ENCODE measurements at regions not wholly inside any gene's neighbourhood (a gene's known extent, or its start where the extent isn't known, plus 50 kb on each side); places are given as distances from the start of the nearest gene placed in this dataset.

DNA sequence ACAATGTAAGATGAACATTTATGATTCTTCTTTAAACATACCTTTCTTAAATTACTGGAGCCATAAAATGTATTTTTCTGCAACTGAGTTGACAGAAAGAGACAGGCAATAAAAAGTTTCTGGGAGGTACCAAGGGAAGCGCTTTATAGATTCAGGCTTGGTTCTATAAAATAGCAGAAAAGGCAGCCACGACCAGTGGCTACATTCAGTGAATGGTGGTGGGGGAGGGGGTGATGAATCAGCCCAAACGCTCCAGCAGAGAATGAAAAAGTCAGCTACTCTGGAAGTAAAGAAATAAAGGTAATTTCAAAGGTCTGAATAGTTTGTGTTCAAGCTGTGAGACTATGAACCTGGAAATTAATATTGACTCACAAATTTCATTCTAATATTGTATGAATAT lies 456.1 kb downstream of the KCTD8 start:
- Histone ChIP-seq H3K4me3 (no peak overlapping the region), H3K4me2 (no peak overlapping the region), H2AFZ (no peak overlapping the region), H3K27ac (no peak overlapping the region), H4K20me1 (ENCODE audit: insufficient read depth, poor library complexity, severe bottlenecking) (no peaks in the 10 kb centered on the region), H3K9me3 (ENCODE audit: low read depth) (no peaks in the 10 kb centered on the region), H3K79me2 (no peaks in the 10 kb centered on the region), H3K36me3 (replicated peaks; ENCODE audit: insufficient read depth, low read depth) (no peaks in the 10 kb centered on the region), H3K4me1 (ENCODE audit: insufficient read depth) (no peaks in the 10 kb centered on the region), H3K27me3 (no peaks in the 10 kb centered on the region), H3K9me2 (replicated peaks; ENCODE audit: insufficient read depth) (no peaks in the 10 kb centered on the region)
- 25% methylated on average over 3 of the region's 3 CpGs for WGBS (ENCODE audit: low lambda C conversion rate, missing lambda C conversion rate)
- DNase-seq (ENCODE audit: low spot score), result peak; percentile 22
- TF ChIP-seq EZH2 (IDR thresholded peaks at IDR 0.05; ENCODE audit: borderline replicate concordance) (no peak), CTCF (IDR thresholded peaks at IDR 0.05; ENCODE audit: poor library complexity) (no peak), EZH2phosphoT487 (IDR thresholded peaks at IDR 0.05; ENCODE audit: low read depth, severe bottlenecking, unreplicated experiment) (no peak)

DNA sequence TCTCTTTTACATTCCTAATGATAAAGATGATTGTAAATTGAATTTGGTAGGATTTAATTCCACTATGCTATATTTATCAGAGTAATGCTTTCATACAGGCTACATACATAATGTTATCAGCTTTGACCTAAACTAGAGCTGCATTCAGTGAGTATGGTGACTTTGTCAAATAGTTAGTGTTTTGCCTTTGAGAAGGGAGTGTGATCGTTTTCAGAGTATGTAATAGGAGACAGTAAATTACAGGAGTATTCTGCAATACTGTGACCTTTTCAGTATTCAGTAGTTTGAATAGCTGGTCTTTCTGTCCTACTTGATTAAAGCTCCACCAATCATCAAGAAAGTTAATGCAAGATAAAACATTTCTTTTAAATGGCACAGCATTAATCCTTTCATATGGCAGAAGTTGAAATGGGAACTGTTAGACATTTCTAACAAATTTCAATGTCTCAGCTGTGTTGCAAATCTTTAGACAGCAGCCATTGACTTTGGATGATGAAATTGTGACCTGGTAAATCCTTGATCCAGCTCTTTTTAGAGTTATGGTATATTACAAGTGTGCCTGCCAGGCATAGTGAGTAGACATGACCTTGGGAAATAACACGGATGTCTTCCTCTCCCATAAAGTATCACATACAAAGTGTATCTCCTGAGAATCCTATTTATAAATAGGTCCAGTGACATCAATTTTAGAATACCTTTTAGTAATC lies 455.3 kb downstream of the KCTD8 start:
- no peak for DNase-seq (ENCODE audit: low spot score)
- Histone ChIP-seq H3K79me2 (no peaks in the 10 kb centered on the region), H3K9me2 (replicated peaks; ENCODE audit: insufficient read depth) (no peaks in the 10 kb centered on the region), H2AFZ (no peak overlapping the region), H3K4me3 (no peak overlapping the region), H4K20me1 (ENCODE audit: insufficient read depth, poor library complexity, severe bottlenecking) (no peaks in the 10 kb centered on the region), H3K36me3 (replicated peaks; ENCODE audit: insufficient read depth, low read depth) (no peaks in the 10 kb centered on the region), H3K27ac (no peak overlapping the region), H3K4me1 (ENCODE audit: insufficient read depth) (no peaks in the 10 kb centered on the region), H3K9me3 (ENCODE audit: low read depth) (no peaks in the 10 kb centered on the region), H3K4me2 (no peak overlapping the region), H3K27me3 (no peaks in the 10 kb centered on the region)
- 59% methylated on average over 2 of the region's 2 CpGs for whole genome bisulfite sequencing (ENCODE audit: low lambda C conversion rate, missing lambda C conversion rate)
- TF ChIP-seq EZH2phosphoT487 (IDR thresholded peaks at IDR 0.05; ENCODE audit: low read depth, severe bottlenecking, unreplicated experiment) (no peak), CTCF (IDR thresholded peaks at IDR 0.05; ENCODE audit: poor library complexity) (no peak), EZH2 (IDR thresholded peaks at IDR 0.05; ENCODE audit: borderline replicate concordance) (no peak)

GRCh38 chr4:43999669-44000068 lies 448.9 kb downstream of the KCTD8 start:
- TF ChIP-seq CTCF (IDR thresholded peaks at IDR 0.05; ENCODE audit: poor library complexity) (no peak), EZH2phosphoT487 (IDR thresholded peaks at IDR 0.05; ENCODE audit: low read depth, severe bottlenecking, unreplicated experiment) (no peak), EZH2 (IDR thresholded peaks at IDR 0.05; ENCODE audit: borderline replicate concordance) (no peak)
- WGBS (ENCODE audit: low lambda C conversion rate, missing lambda C conversion rate), result 90% methylated on average over 1 of the region's 1 CpG
- Histone ChIP-seq H3K9me2 (replicated peaks; ENCODE audit: insufficient read depth) (no peaks in the 10 kb centered on the region), H2AFZ (no peak overlapping the region), H4K20me1 (ENCODE audit: insufficient read depth, poor library complexity, severe bottlenecking) (no peaks in the 10 kb centered on the region), H3K4me1 (ENCODE audit: insufficient read depth) (no peaks in the 10 kb centered on the region), H3K4me2 (no peak overlapping the region), H3K27me3 (no peaks in the 10 kb centered on the region), H3K9me3 (ENCODE audit: low read depth) (no peaks in the 10 kb centered on the region), H3K27ac (no peak overlapping the region), H3K79me2 (no peaks in the 10 kb centered on the region), H3K4me3 (no peak overlapping the region), H3K36me3 (replicated peaks; ENCODE audit: insufficient read depth, low read depth) (no peaks in the 10 kb centered on the region)
- no peak for DNase-seq (ENCODE audit: low spot score)
